EL (cell line): ENCODE measurements at regions not wholly inside any gene's neighbourhood (a gene's known extent, or its start where the extent isn't known, plus 50 kb on each side); places are given as distances from the start of the nearest gene placed in this dataset.

Experiments
- DNase-seq: peaks from one replicate; pipeline ENCODE4 v3.0.0-alpha.2; 2016

DNA sequence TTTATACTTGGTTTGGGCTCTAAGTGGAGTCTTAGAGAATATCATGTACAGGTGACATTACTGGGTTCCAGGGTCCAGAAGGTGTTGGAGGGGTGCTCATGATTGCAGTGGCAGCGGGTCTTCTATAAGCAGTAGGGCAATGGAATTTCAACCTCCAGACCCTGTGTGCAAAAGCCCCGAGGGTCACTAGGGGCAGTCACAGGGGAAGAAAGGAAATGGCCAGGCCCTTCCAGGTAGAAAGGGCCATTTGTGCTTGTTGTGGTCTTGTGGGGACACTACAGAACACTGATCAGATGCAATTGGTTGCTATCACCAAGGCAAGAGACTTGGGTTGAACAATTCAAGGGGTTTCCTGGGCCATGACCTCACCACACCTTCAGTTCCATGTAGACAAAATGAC lies 283.4 kb downstream of the GADD45G start:
- no peak for DNase-seq

DNA sequence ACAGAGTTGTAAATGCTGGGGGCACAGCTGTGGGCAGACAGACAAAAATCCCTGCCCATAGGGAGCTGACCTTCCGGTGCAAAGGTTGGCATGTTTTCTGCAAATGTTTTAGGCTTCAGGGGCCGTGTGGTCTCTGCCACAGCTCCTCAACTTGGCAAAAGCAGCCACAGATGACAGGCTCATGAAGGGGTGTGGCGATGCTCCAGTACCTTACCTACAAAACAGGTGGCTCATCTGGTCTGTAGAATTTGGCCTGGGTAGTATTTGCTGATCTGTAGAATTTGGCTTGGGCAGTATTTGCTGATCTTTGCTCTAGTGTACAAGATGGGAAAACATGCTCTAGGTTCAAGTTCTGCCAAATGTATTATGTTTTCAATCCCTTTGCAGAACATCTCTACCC lies 283.9 kb downstream of the GADD45G start:
- DNase-seq, result no peak

DNA sequence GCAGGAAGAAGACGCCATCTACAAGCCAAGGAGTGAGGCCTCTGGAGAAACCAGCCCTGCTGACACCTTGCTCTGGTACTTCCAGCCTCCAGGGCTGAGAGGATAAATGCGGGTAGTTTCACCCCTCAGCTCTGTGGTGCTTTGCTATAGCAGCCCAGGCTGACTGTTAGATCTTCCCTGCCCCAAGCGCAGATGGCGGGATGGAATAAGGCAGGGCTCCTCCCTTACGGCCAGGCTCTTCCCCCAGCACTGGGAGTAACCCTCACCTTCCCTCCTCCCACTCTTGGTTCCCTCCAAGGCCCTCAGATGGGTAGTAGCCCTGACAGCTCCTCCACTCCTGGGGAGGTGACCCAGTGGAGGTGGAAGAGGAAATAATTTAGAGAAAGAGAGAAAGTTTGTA lies 285.1 kb downstream of the GADD45G start:
- DNase-seq, result no peak

DNA sequence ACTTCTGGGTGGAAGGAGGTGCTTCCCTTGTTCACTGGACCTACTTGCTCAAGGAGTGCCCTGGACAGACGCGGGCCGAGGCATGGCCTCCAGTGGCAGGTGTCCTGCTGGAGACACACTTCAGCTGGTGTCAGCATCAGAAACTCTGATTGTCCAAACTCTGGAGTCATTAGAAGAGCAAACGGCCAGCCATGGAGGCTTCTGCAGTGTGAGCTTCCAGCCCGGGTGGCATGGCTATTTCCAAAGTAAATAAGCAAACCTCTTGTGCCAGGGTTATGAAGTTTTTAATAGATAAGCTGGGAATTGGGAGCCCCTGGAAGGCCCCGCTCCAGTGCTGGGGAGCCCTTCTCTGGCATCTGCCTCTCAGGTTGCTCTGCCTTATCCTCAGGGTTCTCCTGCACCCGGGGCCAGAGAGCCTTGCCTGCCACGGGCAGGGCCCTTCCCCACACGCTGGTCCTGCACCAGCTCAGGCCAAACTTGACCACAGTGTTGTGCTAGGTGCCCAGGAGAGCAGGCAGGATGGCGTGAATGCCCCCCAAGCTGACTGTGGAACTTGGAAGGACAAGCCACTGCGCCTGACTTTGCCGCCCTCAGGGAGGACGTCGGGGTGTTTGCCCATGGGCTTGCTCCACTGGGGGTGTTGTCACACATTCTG lies 285.6 kb downstream of the GADD45G start:
- no peak for DNase-seq

DNA sequence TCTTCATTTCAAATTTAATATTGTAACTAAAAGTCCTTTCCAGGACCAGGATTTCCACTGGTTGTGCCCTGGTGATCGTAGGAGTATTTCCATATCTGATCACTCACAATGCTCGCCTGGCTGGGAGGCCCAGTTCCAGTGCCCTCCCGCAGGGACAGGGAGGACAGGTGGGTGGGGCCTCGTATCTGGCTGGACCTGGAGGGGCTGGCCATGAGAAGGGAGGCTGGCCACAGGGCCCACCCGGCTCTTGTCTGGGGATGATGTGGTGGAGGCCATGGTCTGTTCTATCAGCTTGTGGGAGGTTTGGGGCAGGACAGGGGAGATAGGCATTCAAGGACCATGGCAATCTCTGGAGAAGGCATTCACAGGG lies 286.4 kb downstream of the GADD45G start:
- DNase-seq, result no peak

DNA sequence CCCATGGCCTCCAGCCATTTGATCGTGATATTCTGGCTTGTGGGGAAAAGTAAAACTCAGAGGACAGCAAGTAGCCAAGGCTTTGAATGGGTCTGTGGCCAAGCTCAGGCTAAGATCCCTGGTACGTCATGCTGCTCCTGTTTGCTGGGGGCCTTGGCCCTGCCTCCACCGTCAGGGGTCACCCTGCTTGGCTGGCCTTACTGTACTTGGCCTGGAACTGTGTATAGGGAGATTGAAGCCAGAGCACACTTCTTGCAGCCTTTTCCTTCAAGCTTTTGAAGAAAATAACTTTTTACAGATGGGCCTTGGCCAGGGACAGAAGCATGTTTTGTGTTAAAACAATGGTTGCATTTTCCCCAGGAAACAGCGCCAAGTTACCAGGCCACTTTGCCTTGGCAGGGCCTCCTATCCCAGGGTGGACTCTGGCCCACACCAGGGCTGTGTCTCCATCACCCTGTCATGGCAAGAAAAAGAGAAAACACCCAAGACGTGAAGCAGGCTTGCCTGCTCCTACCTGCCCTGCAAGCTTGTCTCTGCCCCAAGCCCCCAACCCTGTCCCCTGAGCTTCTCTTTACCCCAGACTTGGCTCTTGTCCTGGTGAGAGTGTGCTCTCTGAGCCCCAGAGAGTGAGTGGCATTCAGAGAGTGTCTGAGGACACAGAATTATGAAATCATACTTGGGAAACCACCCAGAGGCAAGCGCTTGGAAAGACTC lies 286.9 kb downstream of the GADD45G start:
- DNase-seq, result no peak

DNA sequence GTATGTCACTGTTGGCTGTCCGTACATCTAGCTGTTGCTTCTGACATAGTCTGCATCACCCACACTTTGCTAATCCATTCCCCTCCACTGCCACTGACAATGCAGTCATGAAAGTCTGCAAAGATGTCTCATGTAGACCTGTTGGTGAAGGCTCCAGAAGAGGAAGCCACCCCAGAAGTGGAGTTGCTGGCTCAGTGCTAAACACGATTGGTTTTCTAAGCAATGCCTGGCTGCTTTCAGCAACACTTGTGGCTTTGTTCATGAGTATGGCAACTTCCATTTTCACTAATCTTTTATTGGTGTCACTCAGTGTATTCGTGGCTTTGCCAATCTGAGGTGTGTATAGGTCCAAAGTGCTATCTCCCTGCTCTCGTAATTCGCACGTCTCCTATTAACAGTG lies 288.1 kb downstream of the GADD45G start:
- no peak for DNase-seq

DNA sequence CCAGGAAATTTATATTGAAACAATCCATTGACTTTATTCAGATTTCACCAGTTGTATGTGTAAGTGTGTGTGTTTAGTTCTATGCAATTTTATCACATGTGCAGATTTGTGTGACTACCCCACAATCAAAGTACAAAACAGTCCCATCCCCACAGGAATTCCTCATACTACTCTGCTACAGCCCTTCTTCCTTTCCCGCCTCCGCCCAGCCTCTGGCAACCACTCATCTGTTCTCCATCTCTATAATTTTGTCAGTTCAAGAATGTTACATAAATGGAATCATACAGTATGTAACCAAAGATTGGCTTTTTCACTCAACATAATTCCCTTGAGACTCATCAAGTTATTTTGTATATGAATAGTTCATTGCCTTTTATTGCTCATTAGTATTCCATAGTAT lies 289.1 kb downstream of the GADD45G start:
- DNase-seq, result no peak

DNA sequence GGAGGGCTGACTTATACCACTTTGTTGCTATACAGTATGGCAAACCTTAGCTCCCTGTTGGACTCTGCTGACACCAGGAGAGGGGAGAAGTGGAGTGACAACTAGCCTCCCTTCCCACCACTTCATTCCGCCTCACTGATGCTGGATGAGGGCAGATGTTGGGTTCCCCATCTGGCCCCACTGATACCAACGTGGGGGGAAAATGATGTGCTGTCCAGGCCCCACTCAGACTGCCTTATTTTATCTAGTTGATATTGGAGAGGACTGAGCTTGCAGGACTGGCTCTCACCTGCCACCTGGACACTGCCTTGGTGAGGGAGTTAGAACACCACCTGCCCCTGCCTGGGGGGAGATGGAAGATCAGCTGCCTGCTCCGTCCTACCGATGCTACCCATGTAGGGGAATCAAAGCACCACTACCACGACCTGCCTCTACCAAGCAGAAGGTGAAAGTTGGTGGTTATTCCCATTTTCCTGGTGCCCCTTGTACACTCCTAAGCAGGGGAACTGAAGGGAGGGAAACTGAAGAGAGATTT lies 292.1 kb downstream of the GADD45G start:
- DNase-seq, result no peak

DNA sequence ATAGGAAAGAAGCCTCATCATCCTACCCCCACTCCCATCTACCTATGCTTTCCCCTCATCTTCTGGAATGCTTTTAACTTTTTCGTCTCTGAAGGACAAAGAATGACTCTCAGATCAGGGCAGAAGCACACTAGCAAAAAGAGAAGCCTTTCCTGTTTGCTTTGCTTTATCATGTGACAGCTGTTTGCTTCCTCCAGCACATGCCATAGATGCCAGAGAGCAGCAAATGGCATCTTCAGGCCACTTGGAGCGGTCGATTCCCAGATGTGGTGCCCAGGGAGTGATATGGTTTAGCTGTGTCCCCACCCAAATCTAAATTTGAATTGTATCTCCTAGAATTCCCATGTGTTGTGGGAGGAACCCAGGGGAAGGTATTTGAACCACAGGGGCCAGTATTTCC lies 294.8 kb downstream of the GADD45G start:
- no peak for DNase-seq

DNA sequence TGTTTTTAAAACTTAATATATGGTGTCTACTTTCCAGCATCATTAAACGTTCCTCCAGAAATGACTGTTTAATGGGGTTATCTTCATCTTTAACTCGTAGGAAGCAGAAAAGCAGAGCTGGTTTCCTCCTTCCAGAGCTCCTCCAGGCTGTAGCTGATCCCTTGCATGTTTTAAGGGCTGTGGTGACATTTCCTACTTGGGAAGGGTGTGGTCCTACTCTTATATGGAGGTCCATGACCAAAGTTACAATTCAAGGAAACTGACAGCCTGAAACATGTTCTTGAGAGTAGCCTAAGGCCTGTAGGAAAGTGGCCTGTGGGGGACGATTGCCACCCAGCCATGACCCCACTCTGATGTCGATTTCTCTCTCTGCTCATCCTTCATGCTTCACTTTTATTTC lies 297.1 kb downstream of the GADD45G start:
- no peak for DNase-seq

DNA sequence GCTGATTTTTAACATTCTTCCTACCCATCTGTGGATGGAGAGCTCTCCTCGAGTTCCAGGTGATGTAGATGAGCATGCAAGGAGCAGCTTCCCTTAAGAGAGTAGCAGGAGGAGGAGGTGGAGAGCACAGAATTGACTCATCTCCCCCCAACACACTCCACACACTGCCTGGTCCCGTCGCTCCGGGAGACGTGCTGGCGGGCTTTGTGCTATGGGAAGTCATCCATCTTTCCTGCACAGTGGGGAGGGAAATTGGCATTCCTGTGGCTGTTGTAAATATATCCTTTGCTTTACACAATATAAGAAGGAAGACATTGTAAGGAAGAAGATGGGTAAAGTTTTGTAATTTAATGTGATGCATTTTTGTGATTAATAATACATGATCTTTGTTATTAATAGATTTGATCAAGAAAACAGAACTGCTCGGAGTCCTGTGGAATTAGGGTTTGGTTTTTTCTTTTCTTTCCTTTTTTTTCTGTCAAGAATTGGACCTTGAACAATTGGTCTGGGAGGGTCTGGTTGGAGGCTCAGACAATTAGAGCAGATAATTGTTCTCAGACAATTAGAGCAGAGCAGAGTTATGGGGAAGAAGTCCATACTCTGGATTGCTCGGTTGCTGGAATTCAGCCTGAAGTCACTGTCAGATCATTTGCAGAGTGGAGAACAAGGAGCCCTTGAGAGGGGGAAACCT lies 297.8 kb downstream of the GADD45G start:
- DNase-seq, result no peak

DNA sequence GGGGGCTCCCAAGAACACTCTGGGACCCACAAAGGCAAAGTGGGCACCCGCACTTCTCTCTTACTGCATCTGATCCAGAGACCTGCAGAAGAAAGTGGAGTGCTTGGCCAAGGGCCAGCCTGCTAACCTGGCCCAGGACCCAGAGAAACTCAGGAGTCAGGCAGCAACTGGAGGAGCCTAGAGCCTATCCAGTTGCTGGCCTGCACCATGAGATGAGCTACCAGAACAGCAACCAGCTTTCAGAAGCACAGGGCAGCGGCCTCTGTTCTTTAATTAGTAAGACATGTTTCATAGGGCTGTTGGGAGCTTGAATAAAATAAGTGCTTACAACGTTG lies 298.3 kb downstream of the GADD45G start:
- DNase-seq, result no peak

DNA sequence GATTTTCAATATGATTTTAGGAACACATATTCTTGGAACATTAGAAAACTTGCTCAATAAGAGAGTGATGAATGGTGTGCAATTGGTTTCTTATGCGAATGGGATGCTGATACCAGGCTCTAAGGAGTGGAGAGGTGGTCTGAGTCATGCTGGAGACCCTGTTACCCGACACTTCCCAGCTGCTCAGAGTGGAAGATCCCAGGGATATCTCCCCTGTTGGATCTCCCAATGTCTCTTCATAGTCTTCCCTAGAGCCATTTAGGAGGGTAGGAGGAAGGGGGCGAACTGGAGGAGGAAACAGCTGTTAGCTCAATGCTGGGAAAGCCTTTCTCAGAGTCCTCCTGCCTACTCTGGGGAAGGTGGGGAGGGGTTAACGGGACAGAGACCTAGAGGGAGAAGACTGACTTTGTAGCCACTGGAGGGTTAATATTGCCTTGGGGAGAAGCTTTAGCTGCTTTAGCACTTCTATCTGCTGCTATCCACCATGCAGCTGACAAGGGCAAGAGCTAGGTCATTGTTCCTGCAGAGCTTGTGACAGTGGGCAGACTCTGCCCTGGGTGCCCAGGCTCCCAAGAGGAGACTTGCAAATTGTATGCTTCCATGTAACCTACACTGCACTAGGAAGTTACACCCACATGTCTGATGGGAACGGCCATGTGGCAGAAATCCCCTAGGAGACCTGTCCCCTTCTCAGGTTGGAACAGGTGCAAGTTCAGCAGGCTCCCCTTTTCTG lies 301.0 kb downstream of the GADD45G start:
- no peak for DNase-seq

DNA sequence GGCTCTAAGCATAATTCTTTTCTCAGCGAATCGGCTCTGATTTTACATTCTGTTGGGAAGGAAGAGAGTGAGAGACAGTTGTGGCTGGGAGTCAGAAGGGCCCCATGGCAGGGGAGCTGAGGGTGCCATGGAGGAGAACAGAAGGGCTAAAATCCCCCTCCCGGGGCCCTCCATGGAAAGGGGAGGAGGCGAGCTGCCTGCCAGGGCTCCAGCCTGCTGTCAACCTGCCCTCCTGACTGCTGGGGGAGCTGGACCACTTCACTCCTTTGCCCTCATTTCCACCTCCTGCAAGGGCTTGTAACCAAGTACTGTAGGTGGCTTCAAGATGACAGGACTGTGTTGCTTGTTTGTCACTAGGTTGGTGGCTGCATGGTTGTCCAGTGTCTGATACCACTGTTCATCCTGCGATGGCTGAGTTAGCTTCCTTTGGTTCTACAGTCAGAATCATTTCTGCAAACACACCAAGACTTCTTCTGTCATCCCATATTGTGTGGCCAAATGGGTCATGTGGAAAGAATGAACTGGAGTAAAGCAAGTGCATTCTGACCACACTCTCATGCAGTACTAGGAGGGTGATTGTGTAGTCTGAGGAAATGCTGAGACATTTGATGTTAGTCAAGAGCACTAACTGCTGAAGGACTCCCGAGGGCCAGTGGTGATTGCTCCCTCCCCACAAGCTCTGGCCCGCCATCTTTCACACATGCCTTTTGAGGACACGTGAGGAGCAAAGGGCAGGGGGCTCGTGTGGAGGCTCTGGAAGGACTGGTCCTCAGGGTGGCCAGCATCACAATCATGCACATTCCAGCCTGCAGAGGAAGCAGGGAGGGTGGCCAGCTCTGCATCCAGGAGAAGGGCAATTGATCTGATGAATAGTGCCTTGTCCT lies 307.2 kb downstream of the GADD45G start:
- DNase-seq, result no peak

DNA sequence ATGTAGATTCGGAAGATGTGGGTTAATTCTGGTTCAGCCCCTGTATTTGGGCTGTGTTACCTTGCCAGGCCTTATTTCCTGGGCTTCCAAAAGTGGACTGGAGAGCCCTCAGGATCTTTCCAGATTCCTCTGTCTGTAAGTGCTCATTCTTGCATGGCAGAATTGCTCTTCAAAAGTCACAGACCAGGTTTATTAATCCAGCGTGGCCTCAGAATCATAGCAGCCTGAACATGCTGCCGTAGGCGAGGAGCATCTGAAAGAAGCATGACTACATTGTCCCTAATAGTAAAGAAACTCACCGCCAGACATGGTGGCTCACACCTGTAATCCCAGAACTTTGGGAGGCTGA lies 307.8 kb downstream of the GADD45G start:
- no peak for DNase-seq

DNA sequence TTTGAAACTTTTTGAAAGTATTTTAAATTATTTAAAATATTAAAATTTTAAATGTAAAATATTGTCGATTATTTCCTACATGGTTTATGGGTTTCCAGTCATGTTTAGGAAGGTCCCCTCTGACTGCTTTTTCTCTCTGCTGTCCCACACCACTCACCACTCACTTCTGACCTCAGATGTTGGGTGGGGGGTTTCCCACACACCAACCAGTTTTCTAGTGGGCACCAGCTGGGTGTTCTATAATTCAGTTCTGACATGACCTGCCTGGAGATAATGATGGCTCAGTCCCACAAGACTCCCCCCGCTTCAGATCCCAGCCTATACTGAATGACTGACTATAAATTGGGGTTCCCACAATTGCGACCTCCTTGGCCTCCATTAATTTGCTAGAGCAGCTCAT lies 310.4 kb downstream of the GADD45G start:
- DNase-seq, result no peak

DNA sequence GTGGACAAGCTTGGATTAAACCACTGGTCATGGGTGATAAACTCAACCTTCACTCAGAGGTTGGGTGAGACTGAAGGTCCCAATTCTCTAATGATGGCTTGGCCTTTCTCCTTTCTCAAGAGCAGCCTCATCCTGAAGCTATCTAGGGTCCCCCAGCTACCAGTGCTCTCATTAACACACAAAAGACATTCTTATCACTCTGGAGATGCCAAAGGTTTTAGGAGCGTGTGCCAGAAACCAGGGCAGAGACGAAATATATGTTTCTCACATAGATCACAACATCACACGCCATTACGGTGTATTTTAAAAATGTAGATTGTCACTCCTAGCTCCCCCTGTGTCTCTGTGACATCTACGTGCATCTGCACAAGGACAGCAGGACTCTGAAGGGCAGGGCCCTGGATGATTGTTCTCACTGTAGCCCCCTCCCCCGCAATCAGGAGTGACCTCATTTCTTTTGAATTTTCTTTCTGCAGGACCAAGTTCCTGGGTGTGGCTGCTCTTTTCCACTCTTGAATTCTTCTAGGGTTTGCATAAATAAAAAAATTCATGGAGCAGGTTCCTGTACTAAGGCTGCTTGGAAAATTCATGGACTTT lies 311.3 kb downstream of the GADD45G start:
- no peak for DNase-seq

DNA sequence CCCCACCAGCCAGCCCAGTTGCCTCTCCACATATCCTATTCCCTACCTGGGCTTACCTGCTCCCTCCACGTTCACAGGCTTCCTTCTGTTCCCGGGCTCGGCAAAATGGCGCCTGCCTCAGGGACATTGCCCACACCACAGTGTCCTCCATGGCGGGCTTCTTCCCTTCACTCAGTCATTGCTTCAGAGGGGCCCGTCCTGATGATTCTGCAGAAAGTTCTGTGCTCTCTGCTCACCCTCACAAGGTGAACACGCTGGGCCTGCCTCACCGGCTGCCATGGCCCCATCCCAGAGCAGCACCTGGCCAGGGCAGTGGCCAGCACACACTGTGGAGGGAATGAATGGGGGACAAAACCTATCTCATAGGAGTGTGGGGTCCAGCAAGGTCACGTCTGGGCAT lies 313.0 kb downstream of the GADD45G start:
- DNase-seq, result no peak

DNA sequence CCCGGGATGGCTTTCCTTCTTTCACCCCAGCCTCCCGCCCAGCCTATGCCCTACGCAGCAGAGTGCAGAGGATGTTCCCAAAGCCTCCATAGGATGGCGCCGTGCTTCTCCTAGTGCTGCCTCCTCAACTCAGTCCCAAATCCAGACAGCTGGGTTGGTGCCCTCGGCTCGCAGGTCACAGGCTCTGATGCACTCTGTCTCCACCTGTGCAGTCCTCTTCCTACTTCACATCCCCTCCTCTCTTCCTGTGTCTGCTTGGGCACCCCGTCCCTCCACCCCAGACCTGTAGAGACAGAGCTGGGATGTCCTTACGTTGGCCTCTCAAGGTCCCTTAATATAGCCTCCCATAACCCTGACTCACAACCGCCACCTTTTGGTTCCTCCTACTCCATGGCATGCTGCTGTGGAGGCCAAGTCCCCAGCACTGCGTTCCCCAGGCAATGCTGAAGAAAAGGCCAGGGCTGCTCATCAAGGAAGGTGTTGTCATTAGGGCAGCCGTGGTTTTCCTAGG lies 314.4 kb downstream of the GADD45G start:
- DNase-seq, result no peak

DNA sequence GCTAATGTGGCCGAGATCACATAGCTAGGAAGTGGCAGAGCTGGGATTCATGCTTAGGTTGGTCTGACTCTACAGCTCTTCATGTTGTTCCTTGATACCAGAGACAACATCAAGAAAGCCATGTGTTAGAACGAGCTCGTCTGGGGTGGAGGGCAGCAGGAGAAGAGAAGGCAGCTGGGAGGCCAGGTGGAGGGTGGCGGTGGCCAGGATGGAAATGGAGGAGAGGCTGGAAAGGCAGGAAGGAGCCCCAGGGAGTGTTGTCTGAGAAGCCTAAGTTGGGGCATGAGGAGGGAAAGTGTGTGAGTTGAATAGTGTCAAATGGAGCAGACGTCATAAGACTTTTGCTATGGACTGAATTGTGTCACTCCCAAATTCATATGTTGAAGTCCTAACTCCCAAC lies 315.3 kb downstream of the GADD45G start:
- DNase-seq, result no peak

DNA sequence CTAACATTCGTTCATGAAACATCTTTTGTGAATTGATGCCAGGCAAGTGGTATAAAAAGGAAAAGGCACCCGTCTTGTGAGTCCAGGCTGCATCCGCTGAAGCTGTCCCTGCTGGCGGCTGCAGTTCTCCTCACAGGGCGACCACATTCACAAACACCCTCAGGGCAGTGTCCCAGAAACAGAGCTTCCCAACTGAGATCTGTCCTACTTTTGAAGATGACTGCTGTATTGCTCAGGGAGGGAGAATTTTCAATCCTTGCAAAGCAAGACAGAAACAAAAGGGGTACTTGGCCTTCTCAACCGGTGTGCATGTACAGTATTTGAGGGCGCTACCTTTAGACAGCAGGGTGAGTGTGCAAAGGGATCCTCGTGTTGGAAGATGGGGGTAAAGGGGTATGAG lies 316.1 kb downstream of the GADD45G start:
- no peak for DNase-seq
